Mesendoderm (in vitro differentiated cells): ENCODE measurements at regions not wholly inside any gene's neighbourhood (a gene's known extent, or its start where the extent isn't known, plus 50 kb on each side); places are given as distances from the start of the nearest gene placed in this dataset.

Experiments
- DNase-seq: peaks from one replicate; pipeline ENCODE4 v3.0.0; 2013
- H2AK5ac ChIP-seq: 2 replicates; pipeline ENCODE4 v1.6.1; 2013; ENCODE audit warnings: low read length, inconsistent platforms
- H2BK120ac ChIP-seq: 2 replicates; pipeline ENCODE4 v1.6.1; 2013; ENCODE audit warnings: low read depth, mild to moderate bottlenecking, low read length, moderate library complexity, mixed read lengths
- H2BK15ac ChIP-seq: replicated peaks from 2 replicates; pipeline ENCODE4 v1.6.1; 2013; ENCODE audit warnings: low read depth, mild to moderate bottlenecking, moderate library complexity
- H2BK5ac ChIP-seq: 2 replicates; pipeline ENCODE4 v1.6.1; 2013; ENCODE audit warnings: low read length, inconsistent platforms
- H3K18ac ChIP-seq: 2 replicates; pipeline ENCODE4 v1.6.1; 2013; ENCODE audit warnings: mild to moderate bottlenecking, low read length, mixed read lengths
- H3K23ac ChIP-seq: one replicate; pipeline ENCODE4 v1.6.1; 2013; ENCODE audit warnings: low read length
- H3K27ac ChIP-seq: 2 replicates; pipeline ENCODE4 v1.5.1; 2013; ENCODE audit warnings: low read depth, mild to moderate bottlenecking, inconsistent platforms, low read length, moderate library complexity
- H3K27me3 ChIP-seq: 2 replicates; pipeline ENCODE4 v1.6.1; 2013; ENCODE audit warnings: low read length, control low read depth, mild to moderate bottlenecking, inconsistent platforms; ENCODE audit not compliant: insufficient read depth, poor library complexity
- H3K36me3 ChIP-seq: 2 replicates; pipeline ENCODE4 v1.6.1; 2013; ENCODE audit warnings: low read length, inconsistent platforms; ENCODE audit not compliant: control insufficient read depth, insufficient read depth
- H3K4ac ChIP-seq: one replicate; pipeline ENCODE4 v1.6.1; 2013; ENCODE audit warnings: low read depth, mild to moderate bottlenecking, low read length, moderate library complexity
- H3K4me1 ChIP-seq: 2 replicates; pipeline ENCODE4 v1.6.1; 2013; ENCODE audit warnings: low read depth, low read length, inconsistent platforms; ENCODE audit not compliant: control insufficient read depth
- H3K4me2 ChIP-seq: 2 replicates; pipeline ENCODE4 v1.6.1; 2013; ENCODE audit warnings: low read length
- H3K4me3 ChIP-seq: 2 replicates; pipeline ENCODE4 v1.5.1; 2013; ENCODE audit warnings: mild to moderate bottlenecking, low read length
- H3K56ac ChIP-seq: one replicate; pipeline ENCODE4 v1.6.1; 2013; ENCODE audit warnings: low read length
- H3K79me1 ChIP-seq: 2 replicates; pipeline ENCODE4 v1.6.1; 2013; ENCODE audit warnings: low read length, inconsistent platforms
- H3K79me2 ChIP-seq: 2 replicates; pipeline ENCODE4 v1.6.1; 2013; ENCODE audit warnings: mild to moderate bottlenecking, low read length; ENCODE audit not compliant: control insufficient read depth, insufficient read depth
- H3K9ac ChIP-seq: 2 replicates; pipeline ENCODE4 v1.6.1; 2013; ENCODE audit warnings: low read length, inconsistent platforms
- H4K5ac ChIP-seq: one replicate; pipeline ENCODE4 v1.6.1; 2013; ENCODE audit warnings: low read length
- H4K8ac ChIP-seq: one replicate; pipeline ENCODE4 v1.6.1; 2013; ENCODE audit warnings: low read depth, mild to moderate bottlenecking, control low read depth, low read length, moderate library complexity
- WGBS: extraction: QIAGEN DNeasy Blood & Tissue Kit; methylation state at CpG from one replicate; pipeline ENCODE4 v1.1.7; 2013; ENCODE audit warnings: low lambda C conversion rate, missing lambda C conversion rate; ENCODE audit not compliant: insufficient coverage; ENCODE audit errors: extremely low coverage; 5-methylcytosine and 5-hydroxymethylcytosine counted together

DNA sequence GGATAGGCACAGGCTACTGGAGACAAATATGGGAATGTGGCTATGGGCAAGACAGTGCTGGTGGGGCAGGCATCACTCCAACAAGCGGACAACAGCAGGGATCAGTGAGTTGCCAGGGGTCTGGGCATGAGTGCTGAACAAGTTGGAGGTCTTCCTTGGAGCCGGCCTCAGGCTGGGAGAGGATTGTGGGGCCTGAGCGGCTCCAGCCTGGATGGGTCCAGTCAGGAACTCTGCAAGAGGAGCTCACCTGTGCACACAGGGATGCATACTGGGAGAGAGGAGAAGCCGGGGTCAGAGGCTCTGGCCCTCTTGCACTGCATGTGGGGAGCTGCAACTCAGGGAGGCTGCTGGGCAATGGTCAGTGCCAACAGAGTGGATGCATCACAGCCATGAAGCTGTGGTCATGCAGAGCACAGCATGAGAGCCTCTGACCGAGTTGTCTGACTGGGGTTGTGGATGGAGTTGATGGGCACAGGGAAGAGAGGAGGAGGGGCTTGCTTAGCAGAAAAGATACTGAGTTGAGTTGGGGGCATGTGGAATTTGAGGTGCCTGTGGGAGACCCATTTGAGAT is 204.0 kb upstream of the ZNF32 start:
- H4K8ac ChIP-seq: no peak overlapping the region
- H2AK5ac ChIP-seq: no peak overlapping the region
- no peak overlapping the region for H3K18ac ChIP-seq
- no peak overlapping the region for H2BK120ac ChIP-seq
- no peak overlapping the region for H2BK15ac ChIP-seq
- no peak overlapping the region for H2BK5ac ChIP-seq
- H3K4me2 ChIP-seq: no peak overlapping the region
- H3K4me1 ChIP-seq: no peaks in the 10 kb centered on the region
- H3K4ac ChIP-seq: no peak overlapping the region
- no peak overlapping the region for H3K27ac ChIP-seq
- no CpG with 5 or more reads among the region's 5 CpGs for WGBS
- H3K4me3 ChIP-seq: no peak overlapping the region
- no peak for DNase-seq
- H3K36me3 ChIP-seq: no peaks in the 10 kb centered on the region
- no peak overlapping the region for H3K9ac ChIP-seq
- no peaks in the 10 kb centered on the region for H3K79me1 ChIP-seq
- H3K23ac ChIP-seq: no peak overlapping the region
- no peaks in the 10 kb centered on the region for H3K79me2 ChIP-seq
- H4K5ac ChIP-seq: no peak overlapping the region
- no peak overlapping the region for H3K56ac ChIP-seq
- H3K27me3 ChIP-seq: no peaks in the 10 kb centered on the region

DNA sequence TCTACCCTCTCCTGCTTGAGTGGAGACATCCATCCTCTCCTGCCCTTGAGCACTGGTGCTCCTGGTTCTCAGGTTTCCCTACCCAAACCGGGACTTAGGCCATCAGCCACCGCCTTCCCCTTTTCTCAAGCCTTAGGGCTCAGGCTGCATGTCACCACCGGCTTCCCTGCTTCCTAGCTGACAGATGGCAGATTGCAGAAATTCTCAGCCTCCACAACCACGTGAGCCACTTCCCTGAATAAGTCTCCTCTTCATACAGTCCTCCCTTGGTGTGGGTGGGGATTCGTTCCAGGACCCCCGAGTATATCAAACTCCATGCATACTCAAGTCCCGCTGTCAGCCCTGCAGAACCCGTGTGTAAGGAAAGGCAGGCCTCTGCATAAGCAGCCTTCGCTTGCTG is 203.5 kb upstream of the ZNF32 start:
- Histone ChIP-seq H3K36me3 (no peaks in the 10 kb centered on the region), H3K9ac (no peak overlapping the region), H3K27me3 (no peaks in the 10 kb centered on the region), H3K4me2 (no peak overlapping the region), H2BK120ac (no peak overlapping the region), H3K18ac (no peak overlapping the region), H4K5ac (no peak overlapping the region), H3K4me3 (no peak overlapping the region), H3K79me1 (no peaks in the 10 kb centered on the region), H3K4ac (no peak overlapping the region), H2BK15ac (no peak overlapping the region), H3K23ac (no peak overlapping the region), H3K4me1 (no peaks in the 10 kb centered on the region), H3K79me2 (no peaks in the 10 kb centered on the region), H3K27ac (no peak overlapping the region), H3K56ac (no peak overlapping the region), H2BK5ac (no peak overlapping the region), H2AK5ac (no peak overlapping the region), H4K8ac (no peak overlapping the region)
- WGBS: no CpG with 5 or more reads among the region's 9 CpGs
- DNase-seq: no peak

DNA sequence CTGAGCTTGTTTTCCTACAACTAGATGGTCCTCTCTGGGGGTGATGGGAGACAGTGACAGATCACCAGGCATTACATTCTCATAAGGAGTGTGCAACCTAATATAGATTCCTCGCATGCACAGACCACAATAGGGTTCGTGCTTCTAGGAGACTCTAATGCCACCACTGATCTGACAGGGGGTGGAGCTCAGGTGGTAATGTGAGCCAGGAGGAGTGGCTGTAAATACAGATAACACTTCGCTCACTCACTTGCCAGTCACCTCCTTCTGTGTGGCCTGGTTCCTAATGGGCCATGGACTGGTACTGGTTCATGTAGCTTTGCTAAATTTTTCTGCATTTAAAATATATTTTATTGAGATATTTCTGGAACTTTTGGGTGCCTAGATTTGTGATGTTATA is 202.3 kb upstream of the ZNF32 start:
- H3K56ac ChIP-seq: no peak overlapping the region
- H2BK120ac ChIP-seq: no peak overlapping the region
- no peak overlapping the region for H3K4me2 ChIP-seq
- H4K5ac ChIP-seq: no peak overlapping the region
- WGBS: no CpG with 5 or more reads among the region's 3 CpGs
- H4K8ac ChIP-seq: no peak overlapping the region
- H2AK5ac ChIP-seq: no peak overlapping the region
- no peaks in the 10 kb centered on the region for H3K27me3 ChIP-seq
- H3K79me1 ChIP-seq: no peaks in the 10 kb centered on the region
- no peaks in the 10 kb centered on the region for H3K36me3 ChIP-seq
- no peak overlapping the region for H3K23ac ChIP-seq
- H3K18ac ChIP-seq: no peak overlapping the region
- no peak overlapping the region for H3K4ac ChIP-seq
- no peaks in the 10 kb centered on the region for H3K4me1 ChIP-seq
- no peak overlapping the region for H2BK5ac ChIP-seq
- H3K27ac ChIP-seq: no peak overlapping the region
- peak; percentile 13 for DNase-seq
- no peak overlapping the region for H3K4me3 ChIP-seq
- H2BK15ac ChIP-seq: no peak overlapping the region
- H3K9ac ChIP-seq: no peak overlapping the region
- no peaks in the 10 kb centered on the region for H3K79me2 ChIP-seq

DNA sequence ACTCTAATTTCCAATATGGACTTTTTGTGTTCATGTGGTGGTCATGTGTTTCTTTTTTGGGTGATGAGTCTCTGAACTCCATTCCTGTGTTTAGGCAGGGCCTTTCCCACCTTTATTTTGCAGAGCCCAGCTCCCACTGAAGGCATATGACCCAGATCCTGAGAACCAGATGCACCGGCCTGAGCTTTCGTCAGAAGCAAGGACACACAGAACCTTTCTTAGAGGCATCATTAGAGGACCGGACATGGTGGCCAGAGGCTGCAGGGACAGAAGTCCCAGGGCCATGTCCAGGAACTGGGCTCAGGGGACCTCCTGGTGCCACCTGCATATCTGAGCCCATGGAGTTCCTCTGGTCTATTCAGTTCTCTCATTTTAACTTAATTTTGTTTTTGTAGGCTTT is 200.9 kb upstream of the ZNF32 start:
- DNase-seq: no peak

DNA sequence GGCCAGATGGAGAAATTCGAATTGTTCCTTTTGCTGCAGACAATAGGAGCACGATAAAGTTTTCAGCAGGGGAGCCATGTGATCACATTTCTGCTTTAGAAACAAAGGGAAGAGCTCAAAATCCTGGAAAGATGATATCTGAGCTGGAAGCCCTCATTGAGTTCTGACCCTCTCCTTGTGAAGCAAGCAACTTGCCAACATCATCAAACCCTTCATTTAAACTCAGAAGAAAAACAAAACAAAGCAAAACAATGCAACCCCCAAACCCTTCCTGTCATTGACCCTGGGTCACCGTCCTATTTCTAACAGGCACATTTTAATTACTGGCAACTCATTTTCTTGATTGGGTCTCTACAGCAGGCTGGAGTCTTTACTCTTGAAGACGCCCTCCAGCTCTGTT is 198.3 kb upstream of the ZNF32 start:
- Histone ChIP-seq H2AK5ac (no peak overlapping the region), H2BK5ac (no peak overlapping the region), H3K9ac (no peak overlapping the region), H3K36me3 (no peaks in the 10 kb centered on the region), H3K27ac (no peak overlapping the region), H3K4me3 (no peak overlapping the region), H2BK120ac (no peak overlapping the region), H3K4ac (no peak overlapping the region), H4K8ac (no peak overlapping the region), H3K79me1 (no peaks in the 10 kb centered on the region), H3K18ac (no peak overlapping the region), H3K4me1 (no peaks in the 10 kb centered on the region), H3K56ac (no peak overlapping the region), H3K79me2 (no peaks in the 10 kb centered on the region), H3K23ac (no peak overlapping the region), H3K27me3 (no peaks in the 10 kb centered on the region), H2BK15ac (no peak overlapping the region), H4K5ac (no peak overlapping the region), H3K4me2 (no peak overlapping the region)
- DNase-seq: no peak
- no CpG with 5 or more reads among the region's 4 CpGs for WGBS

More for the DNA sequence above, 200.9 kb upstream of the ZNF32 start:
- no peak overlapping the region for H3K56ac ChIP-seq
- no peak overlapping the region for H3K4me3 ChIP-seq
- no peak overlapping the region for H2BK120ac ChIP-seq
- no peaks in the 10 kb centered on the region for H3K4me1 ChIP-seq
- H3K18ac ChIP-seq: no peak overlapping the region
- H3K27ac ChIP-seq: no peak overlapping the region
- H3K27me3 ChIP-seq: no peaks in the 10 kb centered on the region
- no peak overlapping the region for H3K9ac ChIP-seq
- H3K4me2 ChIP-seq: no peak overlapping the region
- no peak overlapping the region for H3K23ac ChIP-seq
- no peaks in the 10 kb centered on the region for H3K79me1 ChIP-seq
- no peaks in the 10 kb centered on the region for H3K36me3 ChIP-seq
- no peak overlapping the region for H4K8ac ChIP-seq
- no peaks in the 10 kb centered on the region for H3K79me2 ChIP-seq
- WGBS: no CpG with 5 or more reads among the region's 3 CpGs
- no peak overlapping the region for H3K4ac ChIP-seq
- H4K5ac ChIP-seq: no peak overlapping the region
- H2AK5ac ChIP-seq: no peak overlapping the region
- no peak overlapping the region for H2BK15ac ChIP-seq
- no peak overlapping the region for H2BK5ac ChIP-seq

DNA sequence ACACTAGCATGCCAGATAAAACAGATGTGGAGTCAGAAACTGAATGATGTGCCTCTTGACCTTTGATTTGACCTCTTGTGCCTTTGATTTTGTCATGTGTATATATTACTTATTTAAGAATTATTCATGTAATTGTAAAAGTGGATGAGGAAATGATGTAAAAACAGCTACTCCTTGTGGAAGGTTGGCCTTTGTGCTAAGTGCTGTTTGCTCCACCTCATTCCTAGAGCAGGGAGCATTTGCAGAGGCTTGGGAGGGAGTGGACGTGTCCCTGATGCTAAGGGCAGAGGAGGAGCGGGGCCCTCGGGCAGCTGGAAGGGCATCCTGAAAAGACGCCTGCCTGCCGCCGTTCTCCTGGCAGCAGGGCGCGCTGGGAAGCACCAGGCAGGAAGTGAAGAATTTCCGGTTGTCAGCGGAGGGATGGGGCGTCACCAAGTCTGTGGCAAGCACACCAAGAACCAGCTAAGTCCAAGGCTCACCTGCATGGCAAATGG is 197.6 kb upstream of the ZNF32 start:
- no peak for DNase-seq
- no peak overlapping the region for H3K27ac ChIP-seq

More for the DNA sequence above, 197.6 kb upstream of the ZNF32 start:
- Histone ChIP-seq H4K8ac (no peak overlapping the region), H3K9ac (no peak overlapping the region), H2BK15ac (no peak overlapping the region), H3K79me2 (no peaks in the 10 kb centered on the region), H3K23ac (no peak overlapping the region), H3K27me3 (no peaks in the 10 kb centered on the region), H3K79me1 (no peaks in the 10 kb centered on the region), H3K18ac (no peak overlapping the region), H3K4me1 (no peaks in the 10 kb centered on the region), H3K4me2 (no peak overlapping the region), H3K36me3 (no peaks in the 10 kb centered on the region), H2BK5ac (no peak overlapping the region), H2BK120ac (no peak overlapping the region), H4K5ac (no peak overlapping the region), H3K4ac (no peak overlapping the region), H3K56ac (no peak overlapping the region), H3K4me3 (no peak overlapping the region), H2AK5ac (no peak overlapping the region)
- no CpG with 5 or more reads among the region's 11 CpGs for WGBS
